ENCODE measurements at regions not wholly inside any gene's neighbourhood (a gene's known extent, or its start where the extent isn't known, plus 50 kb on each side); places are given as distances from the start of the nearest gene placed in this dataset.

- TF ChIP-seq ZBTB40 (IDR thresholded peaks at IDR 0.05): no peak
- TF ChIP-seq ZBTB40 (CRISPR knock-in tag; IDR thresholded peaks at IDR 0.05): no peak
- TF ChIP-seq KAT7 (CRISPR knock-in tag; IDR thresholded peaks at IDR 0.05; ENCODE audit: borderline replicate concordance): no peak
- no peak for TF ChIP-seq ZFP36 (IDR thresholded peaks at IDR 0.05; ENCODE audit: low read depth, low read length, partially characterized antibody)
- TF ChIP-seq ZNF398 (CRISPR knock-in tag; IDR thresholded peaks at IDR 0.05): no peak
- TF ChIP-seq BRF2 (IDR thresholded peaks at IDR 0.05; ENCODE audit: borderline replicate concordance, insufficient read depth, insufficient read length): no peak
- TF ChIP-seq RNF219 (CRISPR knock-in tag; IDR thresholded peaks at IDR 0.05): no peak
- TF ChIP-seq CC2D1A (IDR thresholded peaks at IDR 0.05): no peak
- no peak for TF ChIP-seq MLLT1 (IDR thresholded peaks at IDR 0.05)
- no peak for TF ChIP-seq FOXM1 (IDR thresholded peaks at IDR 0.05; ENCODE audit: low read depth)
- no peak for TF ChIP-seq FOXM1 (CRISPR knock-in tag; IDR thresholded peaks at IDR 0.05; ENCODE audit: low read depth)
These were observed 51.1 kb upstream of the SNX2 start (continued) for GRCh38 chr5:122723606-122724352.
